GM21381 (cell line): ENCODE measurements at regions not wholly inside any gene's neighbourhood (a gene's known extent, or its start where the extent isn't known, plus 50 kb on each side); places are given as distances from the start of the nearest gene placed in this dataset.
"Not testable (repeated sequence)": the region's sequence is repeated elsewhere in the genome, so short reads cannot be mapped to it uniquely, and the experiment has no call there.

Source experiments
- ATAC-seq: cut with Tn5 transposase; IDR thresholded peaks from one replicate; pipeline ENCODE4 v1.9.1; 2021; ENCODE audit warnings: mild to moderate bottlenecking, moderate library complexity; ENCODE audit not compliant: unreplicated experiment

DNA sequence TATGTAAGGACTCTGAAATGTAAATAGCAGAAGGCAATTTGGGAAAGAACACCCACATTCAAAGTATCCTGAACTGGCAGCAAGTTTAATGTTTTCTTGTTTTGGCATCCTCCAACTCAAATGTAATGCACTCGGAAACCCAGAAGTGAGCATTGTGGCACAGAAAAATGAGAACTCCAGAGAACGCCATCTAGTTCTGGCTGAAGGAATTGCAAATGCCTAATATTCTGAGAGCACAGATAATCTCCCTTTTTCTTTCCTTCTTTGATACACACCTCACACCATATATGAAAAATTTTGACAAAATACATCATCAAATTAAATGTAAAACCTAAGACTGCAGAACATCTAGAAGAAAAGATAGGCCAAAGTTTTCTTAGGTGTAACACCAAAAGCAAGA lies 52.1 kb downstream of the PWWP3B start:
- ATAC-seq: no peak

DNA sequence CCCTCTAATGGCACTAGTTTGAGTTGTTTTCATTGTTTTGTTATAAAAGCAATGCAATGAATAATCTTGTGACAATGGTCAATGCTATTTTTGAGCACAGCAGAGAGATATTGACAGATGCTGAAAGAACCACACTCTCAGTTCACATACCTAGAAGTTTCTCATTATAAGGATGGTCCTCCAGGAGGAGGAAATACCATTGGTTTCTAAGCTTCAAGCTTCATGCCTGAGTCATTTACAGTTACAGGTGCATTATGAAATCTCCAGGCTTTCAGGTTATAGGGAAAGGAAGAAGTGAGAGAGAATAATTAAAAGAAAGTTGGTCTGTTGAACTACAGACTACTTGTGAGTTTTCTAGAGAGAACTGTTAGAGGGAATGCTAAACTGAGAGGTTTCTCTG lies 75.3 kb downstream of the PWWP3B start:
- ATAC-seq: no peak

DNA sequence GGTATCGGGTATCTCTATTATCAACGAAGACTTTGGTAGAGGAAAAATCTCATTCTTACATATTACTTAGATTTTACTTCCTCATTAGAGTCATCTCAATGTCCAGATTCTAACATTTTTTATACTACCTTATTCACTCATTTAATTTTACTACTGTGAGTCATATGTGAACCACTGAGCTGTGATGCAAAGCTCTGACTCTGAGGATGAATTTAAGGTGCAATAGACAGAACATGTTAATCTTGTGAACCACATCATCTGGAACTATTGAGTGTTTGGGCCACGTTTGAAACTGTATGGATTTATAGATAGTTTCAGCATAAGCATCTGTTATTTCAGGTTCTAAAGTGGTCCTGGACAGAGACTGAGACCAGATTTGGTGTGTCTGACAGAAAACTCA lies 78.4 kb downstream of the PWWP3B start:
- ATAC-seq: no peak

DNA sequence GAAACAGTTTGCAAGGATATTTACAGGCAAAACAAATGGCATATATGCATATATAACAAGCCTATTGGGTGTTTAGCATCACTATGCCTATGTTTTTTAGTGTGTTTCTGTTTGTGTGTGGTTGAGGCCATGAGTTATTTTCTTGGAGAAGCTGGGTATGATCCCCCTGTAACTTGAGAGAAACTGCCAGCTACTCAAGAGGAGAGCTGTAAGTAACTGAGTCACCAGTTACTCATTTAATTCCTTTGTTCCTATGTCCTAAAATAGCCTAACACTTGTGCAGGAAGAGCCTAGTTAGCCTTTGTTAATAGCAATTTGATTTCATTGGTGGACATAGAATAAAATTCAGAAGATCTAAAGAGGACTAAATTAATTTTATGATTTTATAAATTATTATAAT lies 79.1 kb downstream of the PWWP3B start:
- no peak for ATAC-seq

DNA sequence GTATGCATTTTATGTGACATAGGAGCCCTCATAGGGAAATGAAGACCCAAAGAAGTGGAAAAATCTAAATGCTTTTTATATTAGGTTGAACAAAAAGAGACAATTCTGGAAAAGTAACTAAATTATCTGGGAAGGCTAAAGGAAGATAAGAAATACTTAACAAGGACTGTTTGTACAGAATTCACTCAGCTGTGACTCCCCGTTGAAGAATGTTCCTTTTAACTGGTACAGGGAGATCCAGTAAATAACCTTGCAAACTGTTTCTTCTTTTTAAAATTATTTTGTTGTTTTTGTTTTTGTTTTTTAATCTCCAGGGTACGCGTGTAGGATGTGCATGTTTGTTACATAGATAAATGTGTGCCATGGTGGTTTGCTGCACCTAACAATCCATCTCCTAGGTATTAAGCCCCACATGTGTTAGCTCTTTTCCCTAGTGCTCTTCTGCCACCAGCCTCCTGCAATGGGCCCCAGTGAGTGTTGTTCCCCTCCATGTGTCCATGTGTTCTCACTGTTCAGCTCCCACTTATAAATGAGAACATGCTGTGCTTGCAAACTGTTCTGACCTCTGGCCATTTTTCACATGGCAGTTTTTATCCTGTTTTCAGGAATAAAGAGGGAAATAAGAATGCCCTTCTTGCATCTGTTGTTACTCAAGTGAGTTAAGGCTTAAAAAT lies 81.7 kb downstream of the PWWP3B start:
- ATAC-seq: no peak

DNA sequence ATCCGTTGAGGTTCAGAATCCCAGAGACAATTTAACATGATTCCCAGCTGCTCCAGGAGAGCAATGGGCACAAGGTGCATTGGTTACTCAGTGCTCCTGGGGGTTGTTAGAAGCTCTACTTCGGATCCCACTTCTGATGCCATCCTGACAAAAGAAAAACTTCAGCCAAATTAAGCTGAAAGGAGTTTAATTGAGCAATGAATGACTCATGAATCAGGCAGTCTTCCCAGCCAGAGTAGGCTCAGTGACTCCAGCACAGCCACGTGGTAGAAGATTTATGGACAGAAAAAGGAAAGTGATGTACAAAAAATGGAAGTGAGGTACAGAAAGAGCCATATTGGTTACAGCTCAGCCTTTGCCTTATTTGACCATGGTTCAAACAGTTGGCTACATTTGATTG lies 95.7 kb downstream of the PWWP3B start:
- no peak for ATAC-seq

DNA sequence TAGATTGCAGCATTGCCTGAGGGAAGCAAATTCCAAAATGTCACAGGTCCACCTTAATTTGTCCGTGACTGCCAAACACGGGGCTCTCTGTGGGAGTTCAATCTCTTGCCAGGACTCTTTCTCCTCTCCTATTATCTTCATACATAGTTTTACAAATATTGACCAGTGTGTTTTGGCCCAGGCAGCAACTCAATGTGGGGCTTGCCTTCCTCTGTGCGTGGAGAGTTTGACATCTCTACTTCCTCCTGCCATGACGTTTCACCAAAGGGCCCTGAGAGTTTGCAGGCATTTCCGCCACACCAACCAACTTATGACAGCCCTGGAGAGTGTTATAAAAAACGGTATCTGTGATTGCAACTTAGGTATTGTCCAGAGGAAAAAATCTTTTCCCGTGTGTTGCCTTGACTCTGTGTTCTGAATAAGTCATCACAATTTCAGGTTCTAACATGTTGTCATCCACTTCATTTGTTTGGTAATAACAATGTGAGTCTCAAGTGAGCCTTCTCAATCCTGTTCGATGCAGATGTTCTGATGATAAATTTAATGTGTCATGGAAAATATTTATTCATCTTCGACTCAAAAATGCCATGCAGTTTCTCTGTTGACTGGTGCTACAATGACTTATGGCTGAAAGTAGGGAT lies 106.0 kb downstream of the PWWP3B start:
- not testable (repeated sequence) for ATAC-seq

DNA sequence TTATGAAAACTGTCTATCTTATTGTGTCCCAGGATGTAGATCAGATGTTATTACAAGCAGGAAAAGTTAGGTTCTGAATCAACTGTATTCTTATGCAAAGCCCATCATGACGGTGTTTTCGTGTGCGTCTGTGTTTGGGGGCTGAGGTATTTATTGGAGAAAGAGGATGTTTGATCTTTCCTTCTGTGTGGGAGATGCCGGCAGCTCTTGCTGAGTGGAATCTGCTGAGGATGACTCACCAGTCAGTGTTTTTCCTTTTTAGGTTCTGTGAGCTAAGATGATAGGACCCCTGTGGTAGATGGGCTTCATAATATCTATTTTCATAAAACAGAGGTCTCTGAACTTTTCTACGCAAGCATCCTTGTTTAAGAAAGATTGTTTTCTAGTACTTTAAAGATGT lies 107.1 kb downstream of the PWWP3B start:
- ATAC-seq: not testable (repeated sequence)

DNA sequence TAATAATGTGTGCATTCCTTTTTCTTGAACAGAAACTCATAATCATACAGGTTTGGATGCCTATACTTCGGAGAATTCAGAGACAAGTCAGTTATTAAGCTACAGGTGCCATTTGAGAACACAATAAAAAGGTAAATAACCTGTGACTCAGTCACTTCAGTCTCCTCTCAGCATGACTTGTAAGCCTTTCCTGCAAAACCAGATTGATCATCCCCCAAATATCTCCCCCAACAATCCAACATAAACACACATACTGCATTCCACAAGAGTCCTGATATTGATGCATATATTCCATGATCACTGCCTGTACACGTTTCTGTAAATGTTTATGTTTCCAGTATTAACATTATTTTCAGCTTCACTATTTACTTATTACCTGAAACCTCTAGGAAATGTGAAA lies 110.8 kb downstream of the PWWP3B start:
- ATAC-seq: no peak

DNA sequence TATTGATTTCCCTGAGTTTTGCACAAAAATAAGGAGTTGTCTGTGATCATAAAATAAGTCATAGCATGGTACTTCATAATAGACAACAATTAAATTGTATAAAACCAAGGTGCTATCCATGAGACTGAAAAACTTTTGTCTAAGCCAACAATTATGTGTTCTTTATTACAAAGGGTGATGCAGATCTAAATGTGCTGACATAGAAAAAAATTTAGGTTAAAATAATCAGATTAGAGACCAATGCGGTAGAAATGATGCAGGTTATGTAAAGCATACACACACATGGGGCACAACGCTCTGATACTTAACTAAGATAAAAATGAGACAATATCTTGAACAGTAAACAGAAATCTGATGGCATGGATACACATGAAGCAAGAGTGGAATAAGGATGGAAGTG lies 113.3 kb downstream of the PWWP3B start:
- no peak for ATAC-seq

DNA sequence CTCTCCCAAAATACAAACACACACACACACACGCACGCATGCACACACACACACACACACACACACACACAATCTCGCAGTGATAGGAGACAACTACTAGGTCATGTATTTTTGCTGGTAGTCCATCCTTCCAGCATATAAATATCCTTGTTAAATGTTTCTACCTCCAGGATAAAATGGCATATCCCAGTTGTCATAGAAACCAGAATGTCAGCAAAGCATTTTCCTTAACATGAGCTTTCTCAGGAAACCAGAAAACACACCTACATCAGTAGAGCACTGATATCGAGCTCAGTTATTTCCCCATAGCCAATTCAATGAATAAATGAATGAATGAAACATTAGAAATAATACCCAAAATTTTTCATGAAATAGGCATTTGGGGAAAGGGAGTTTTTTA lies 115.7 kb downstream of the PWWP3B start:
- no peak for ATAC-seq

DNA sequence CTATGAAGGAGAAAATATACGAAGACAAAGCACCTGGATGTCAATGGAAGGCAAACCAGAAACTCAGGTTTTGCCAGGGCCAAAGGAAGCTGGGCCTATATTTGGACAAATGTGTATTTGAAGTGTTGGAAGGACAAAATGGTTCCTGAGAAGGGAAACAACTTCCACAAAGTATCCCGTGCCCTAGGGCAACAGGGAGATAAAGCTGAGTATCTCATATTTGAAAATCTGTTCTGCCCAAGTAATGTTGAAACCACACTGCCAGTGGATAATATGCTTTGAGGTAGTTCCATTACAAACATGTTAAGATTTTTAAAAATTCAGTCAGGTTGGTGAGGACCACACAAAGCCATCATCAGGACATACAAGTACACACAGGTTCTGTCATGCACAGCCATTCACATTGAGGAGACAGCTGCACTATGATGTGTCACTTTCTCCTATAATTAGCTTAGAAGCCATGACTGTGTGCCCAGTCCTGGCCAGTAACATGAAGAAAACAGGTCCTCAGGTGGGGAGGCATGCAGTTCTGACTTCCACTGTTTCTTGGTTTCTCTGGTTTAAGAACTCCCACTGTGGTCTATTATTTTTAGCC lies 116.4 kb downstream of the PWWP3B start:
- ATAC-seq: no peak

DNA sequence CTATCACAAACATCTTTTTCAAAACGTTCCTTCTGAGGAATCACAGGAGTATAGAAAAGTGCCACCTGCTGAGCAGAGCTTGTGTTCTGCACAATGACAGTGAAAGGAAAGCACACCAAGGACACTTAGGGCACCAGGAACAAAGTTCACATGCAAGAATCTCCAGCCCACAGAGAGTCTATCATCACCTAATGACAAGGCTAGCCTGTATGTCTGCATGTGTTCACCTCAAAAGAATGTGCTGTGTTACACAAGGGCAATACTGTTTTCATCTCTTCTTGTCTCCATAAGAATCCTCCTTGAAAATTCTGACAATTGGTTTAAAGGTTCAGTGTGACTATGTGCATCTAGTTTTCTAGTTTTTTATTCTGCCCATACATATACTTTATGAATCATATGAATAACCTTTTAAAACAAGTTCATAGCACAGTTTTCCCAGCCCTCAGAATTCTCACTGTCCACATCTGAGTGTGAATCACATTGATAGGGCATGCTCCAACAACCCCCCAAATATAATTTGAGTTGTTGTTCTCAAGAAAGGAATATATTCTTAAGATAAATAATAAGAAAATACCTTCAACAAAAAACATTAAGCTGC lies 118.0 kb downstream of the PWWP3B start:
- ATAC-seq: no peak

DNA sequence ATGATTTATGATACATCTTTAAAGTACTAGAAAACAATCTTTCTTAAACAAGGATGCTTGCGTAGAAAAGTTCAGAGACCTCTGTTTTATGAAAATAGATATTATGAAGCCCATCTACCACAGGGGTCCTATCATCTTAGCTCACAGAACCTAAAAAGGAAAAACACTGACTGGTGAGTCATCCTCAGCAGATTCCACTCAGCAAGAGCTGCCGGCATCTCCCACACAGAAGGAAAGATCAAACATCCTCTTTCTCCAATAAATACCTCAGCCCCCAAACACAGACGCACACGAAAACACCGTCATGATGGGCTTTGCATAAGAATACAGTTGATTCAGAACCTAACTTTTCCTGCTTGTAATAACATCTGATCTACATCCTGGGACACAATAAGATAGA lies 122.7 kb downstream of the PWWP3B start:
- ATAC-seq: not testable (repeated sequence)

DNA sequence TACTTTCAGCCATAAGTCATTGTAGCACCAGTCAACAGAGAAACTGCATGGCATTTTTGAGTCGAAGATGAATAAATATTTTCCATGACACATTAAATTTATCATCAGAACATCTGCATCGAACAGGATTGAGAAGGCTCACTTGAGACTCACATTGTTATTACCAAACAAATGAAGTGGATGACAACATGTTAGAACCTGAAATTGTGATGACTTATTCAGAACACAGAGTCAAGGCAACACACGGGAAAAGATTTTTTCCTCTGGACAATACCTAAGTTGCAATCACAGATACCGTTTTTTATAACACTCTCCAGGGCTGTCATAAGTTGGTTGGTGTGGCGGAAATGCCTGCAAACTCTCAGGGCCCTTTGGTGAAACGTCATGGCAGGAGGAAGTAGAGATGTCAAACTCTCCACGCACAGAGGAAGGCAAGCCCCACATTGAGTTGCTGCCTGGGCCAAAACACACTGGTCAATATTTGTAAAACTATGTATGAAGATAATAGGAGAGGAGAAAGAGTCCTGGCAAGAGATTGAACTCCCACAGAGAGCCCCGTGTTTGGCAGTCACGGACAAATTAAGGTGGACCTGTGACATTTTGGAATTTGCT lies 123.8 kb downstream of the PWWP3B start:
- ATAC-seq: not testable (repeated sequence)

DNA sequence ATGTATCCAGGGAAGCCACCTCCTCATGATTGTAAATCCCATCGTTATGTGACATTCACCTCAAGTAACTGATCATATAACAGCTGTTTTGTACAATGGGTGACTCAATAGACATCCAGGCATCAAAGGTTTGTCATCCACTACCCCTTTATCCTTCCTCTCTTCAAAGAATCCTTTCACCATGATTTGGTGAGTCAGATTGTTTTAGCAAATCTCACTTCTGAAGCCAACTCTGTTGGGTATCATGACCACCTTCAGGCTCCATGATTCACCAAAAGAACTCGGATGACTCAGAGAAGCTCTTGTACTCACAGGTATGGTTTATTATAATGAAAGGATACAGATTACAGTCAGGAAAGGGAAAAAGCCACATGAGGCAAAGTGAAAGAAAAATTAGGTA lies 132.1 kb downstream of the PWWP3B start:
- no peak for ATAC-seq

DNA sequence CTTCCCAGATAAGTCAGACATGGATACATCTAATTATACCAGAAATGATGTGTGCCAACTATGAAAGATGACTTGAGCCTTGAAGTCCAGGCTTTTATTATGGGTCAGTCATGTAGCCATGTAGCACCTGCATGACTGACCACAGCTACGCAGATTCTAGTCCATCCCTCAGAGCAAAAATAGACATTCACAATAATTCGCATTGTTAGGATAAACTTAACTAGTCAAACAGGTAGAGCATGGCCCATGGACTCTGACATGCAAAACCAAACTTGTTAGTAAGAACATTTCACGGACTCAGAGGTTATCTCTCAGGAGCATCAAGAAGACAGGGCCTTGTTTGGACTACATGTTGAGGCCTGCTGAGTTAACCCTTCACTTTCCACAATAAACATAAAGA lies 132.6 kb downstream of the PWWP3B start:
- ATAC-seq: no peak

DNA sequence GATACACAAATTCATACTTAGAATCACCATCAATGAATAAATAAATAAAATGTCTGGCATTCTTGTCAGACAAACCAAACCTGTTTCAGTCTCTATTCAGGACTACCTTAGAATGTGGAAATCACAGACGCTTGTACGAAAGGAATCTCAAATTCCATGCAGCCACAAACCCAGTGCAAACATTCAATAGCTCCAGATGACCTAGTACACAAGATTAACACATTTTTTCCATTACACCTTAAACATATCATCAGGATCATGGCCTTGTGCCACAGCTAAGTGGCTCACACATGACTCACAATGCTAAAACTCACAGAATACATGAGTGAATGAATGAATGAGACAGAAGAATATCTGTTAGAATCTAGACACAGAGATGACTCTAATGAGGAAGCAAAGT lies 134.2 kb downstream of the PWWP3B start:
- ATAC-seq: no peak

DNA sequence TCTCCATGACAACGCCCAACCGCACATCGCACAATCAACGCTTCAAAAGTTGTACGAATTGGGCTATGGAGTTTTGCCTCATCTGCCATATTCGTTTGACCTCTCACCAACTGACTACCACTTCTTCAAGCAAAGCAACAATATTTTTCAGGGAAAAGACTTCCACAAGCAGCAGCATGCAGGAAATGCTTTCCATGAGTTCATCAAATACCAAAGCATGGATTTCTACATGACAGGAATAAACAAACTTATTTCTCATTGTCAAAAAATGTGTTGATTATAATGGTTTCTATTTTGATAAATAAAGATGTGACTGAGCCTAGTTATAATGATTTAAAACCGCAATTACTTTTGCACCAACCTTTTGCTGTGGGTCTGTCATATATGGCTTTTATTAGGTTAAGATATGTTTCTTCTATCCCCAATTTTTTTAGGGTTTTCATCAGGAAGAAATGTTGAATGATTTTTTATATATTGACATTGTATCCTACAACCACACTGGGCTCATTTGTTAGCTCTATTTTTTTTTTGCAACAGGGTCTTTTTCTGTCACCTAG lies 138.4 kb downstream of the PWWP3B start:
- no peak for ATAC-seq

DNA sequence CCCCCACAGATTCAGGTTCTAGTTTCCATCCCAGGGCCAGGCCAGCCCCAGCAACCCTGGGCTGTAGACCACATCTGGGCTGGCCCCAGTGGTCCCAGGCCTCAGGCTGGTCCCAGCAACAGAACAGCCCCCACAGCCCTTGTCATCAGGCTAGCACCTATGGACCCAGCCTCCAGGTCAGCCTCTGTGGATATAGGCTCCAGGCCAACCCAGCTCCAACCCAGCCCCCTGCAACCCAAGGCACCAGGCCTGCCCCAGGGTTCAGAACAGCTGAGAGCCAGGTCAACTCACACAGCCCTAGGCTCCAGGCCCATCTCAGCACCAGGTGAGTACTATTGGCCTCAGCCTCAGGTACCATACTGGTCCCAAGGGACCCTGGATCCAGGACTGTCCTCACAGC lies 155.3 kb downstream of the PWWP3B start:
- no peak for ATAC-seq

DNA sequence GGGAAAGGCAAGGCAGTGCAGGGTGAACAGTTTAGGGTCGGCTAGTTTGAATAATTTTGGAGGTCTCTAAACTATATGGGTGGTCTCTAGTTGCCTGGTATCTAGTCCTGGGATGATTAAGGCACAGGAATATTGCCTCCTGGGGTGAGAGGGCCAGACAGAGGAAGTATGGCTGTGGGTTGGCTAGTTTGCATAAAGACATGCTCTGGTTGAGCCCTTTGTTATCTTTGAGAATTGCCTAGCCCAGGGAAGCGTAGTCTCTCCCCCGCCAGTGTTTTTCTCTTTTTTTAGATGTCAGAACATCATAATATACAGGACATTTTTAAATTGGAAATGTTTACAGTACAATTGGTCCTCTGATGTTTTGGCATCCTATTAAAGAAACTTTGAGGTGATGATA lies 163.5 kb downstream of the PWWP3B start:
- no peak for ATAC-seq
